HPDE6-E6E7 (cell line): ENCODE measurements at regions not wholly inside any gene's neighbourhood (a gene's known extent, or its start where the extent isn't known, plus 50 kb on each side); places are given as distances from the start of the nearest gene placed in this dataset.

ENCODE experiments used
- DNase-seq: peaks from one replicate; pipeline ENCODE4 v3.0.0; 2011; ENCODE audit warnings: missing footprints; ENCODE audit errors: extremely low spot score

- no peak for DNase-seq
These were observed 1329.8 kb downstream of the DSC3 start for GRCh38 chr18:29712785-29713184.

DNA sequence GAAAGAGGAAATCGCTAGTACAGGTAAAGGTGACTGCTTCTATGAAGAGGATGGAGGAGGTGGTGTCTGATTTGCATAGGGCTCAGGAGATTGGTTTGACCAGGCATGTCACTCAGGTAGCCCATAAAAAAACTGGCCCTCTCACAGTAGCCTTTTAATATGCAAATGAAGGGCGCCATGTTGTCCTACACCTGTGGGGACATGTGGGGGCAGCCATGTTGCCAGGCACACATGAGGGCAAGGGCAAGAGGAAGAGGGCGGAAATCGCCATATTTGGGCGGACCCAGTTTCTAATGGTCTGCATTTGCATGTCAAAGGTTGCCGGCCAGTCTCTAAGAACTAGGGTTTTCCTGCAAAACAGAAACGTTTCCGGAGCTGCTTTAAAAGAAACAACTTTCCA, 1330.6 kb downstream of the DSC3 start:
- no peak for DNase-seq

- DNase-seq = no peak
These were observed 1349.2 kb downstream of the DSC3 start for GRCh38 chr18:29693334-29693733.

GRCh38 chr18:29681578-29681977, 1361.0 kb downstream of the DSC3 start:
- DNase-seq = no peak

DNA sequence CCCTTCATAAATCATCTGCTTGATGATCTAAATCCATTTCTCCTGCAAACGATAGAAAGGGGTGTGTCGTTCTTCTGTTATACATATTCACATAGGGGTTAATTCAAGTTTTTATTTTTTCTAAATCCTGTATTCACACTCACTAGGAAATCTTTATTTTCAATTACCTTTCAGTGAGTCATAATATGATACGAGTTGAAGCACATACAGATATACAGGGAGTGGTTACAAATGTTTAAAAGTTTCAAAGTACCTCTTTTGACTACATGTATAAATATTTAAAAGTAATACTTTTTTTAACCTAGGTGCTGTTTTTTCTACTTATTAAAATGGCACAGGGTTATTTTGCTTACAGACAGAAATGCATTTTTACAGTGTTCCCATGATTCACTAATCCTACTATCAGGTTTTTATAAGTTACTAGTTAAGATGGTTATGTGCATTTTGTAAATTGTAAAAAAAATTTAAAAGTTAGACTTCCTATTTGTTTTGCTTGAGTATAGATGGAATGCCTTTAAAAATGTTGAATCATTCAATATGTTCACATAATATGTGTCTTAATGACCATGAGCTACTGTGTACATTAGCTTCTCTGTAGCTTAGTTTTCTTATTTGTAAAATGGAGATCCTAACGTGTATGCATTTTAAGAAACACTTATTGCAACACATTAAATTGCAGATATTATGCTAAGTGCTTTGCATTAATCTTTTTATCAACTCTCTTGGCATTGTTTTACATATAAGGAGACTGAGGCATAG, 1378.1 kb downstream of the DSC3 start:
- DNase-seq = no peak

- no peak for DNase-seq
These were observed 1380.6 kb downstream of the DSC3 start for GRCh38 chr18:29661924-29662323.

- no peak for DNase-seq
These were observed 1381.8 kb downstream of the DSC3 start for GRCh38 chr18:29660777-29661176.

DNA sequence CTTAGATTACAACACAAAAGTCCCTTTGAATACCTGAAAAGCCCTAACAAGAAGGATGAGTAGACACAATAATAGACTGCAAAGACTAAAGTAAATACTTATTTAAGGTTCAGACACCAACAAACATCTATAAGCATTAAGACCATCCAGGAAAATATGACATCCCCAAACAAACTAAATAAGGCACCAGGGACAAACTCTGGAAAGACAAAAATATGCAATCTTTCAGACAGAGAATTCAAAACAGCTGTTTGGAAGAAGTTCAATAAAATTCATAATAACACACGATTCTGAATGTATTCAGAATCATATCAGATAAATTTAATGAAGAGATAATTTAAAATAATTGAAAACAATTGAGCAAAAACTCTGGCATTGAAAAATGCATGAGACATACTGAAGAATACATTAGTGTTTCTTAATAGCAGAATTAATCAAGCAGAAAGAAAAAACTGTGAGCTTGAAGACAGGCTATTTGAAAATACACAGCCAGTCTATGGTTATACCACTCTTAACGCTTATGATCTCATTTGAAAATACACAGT, 1388.8 kb downstream of the DSC3 start:
- DNase-seq = no peak

DNA sequence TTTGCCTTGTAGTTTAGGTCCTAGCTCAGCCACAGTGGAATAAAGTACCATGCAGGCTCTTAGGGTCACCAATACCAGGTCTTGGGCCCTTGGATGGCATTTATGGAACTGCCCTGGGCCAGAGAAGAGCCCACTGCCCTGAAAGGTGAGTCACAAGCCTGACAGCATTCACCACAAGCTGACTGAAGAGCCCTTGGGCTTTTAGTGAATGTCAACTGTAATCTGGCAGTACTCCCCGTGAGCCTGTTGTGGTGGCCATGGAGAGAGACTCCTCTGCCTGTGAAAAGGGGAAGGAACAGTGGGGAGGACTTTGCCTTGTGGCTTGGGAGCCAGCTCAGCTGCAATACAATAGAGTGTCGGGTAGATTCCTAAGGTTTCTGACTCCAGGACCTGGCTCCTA, 1389.7 kb downstream of the DSC3 start:
- no peak for DNase-seq

- peak; percentile 6 for DNase-seq
These were observed 1391.3 kb downstream of the DSC3 start for GRCh38 chr18:29651122-29651680.

- no peak for DNase-seq
These were observed 1393.7 kb downstream of the DSC3 start for GRCh38 chr18:29648891-29649290.

- DNase-seq = no peak
These were observed 1394.8 kb downstream of the DSC3 start for GRCh38 chr18:29647700-29648099.

GRCh38 chr18:29644276-29644675, 1398.3 kb downstream of the DSC3 start:
- no peak for DNase-seq

GRCh38 chr18:29629493-29630036, 1413.0 kb downstream of the DSC3 start:
- DNase-seq = no peak

DNA sequence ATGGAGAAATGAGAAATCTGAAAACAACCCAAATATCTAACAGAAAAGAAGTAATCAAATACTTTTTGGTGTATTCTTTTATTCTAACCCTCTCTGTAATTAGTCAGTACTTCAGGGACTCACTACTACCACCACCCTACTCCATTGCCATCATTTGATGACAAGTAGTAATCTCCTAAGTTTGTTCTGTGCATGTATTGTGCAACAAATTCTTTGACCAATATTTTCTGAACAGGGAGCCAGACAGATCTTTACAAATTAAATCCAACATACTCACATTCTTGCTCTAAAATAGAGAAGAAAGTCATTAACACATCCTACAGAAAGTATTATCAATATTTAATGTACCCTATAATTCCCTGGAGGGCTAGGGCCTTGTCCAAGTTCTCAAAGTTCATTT, 1416.4 kb downstream of the DSC3 start:
- DNase-seq = no peak

DNA sequence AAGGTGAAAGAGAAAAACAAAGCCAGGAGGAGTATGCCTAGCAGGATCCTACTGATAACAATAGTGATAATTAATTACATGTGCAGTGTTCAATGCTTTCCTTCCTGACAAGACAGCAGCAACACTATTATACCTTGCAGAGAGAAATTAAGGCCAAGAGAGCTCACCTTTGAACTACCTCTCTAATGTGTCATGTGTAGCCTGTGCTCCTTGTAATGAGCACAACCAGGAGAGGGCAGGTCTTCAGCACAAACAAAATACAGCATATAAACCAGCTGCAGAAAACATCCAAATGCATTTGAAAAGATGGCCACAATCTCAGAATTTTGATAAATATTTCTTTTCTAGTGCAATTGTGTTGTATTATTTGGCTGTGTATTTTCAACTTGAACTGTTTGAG, 1425.7 kb downstream of the DSC3 start:
- no peak for DNase-seq

DNA sequence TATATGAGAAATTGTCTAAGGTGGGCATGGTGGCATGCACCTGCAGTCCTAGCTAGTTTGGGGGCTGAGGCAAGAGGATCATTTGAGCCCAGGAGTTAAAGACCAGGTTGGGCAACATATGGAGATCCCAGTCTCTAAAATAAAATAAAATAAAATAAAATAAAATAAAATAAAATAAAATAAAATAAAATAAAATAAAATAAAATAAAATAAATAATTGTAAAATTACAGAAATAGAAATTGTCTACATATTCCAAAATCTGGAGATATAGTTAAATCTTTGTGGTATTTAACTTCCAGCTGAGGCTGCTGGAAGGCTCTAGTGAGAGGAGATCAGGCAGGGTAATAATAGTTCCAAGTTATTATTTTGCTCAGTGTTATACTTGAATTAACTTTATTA, 1432.1 kb upstream of the CDH2 start:
- DNase-seq = no peak

GRCh38 chr18:29605365-29605764, 1428.4 kb upstream of the CDH2 start:
- no peak for DNase-seq

- DNase-seq = no peak
These were observed 1420.0 kb upstream of the CDH2 start for GRCh38 chr18:29596959-29597358.

- no peak for DNase-seq
These were observed 1417.6 kb upstream of the CDH2 start for GRCh38 chr18:29594493-29594892.

DNA sequence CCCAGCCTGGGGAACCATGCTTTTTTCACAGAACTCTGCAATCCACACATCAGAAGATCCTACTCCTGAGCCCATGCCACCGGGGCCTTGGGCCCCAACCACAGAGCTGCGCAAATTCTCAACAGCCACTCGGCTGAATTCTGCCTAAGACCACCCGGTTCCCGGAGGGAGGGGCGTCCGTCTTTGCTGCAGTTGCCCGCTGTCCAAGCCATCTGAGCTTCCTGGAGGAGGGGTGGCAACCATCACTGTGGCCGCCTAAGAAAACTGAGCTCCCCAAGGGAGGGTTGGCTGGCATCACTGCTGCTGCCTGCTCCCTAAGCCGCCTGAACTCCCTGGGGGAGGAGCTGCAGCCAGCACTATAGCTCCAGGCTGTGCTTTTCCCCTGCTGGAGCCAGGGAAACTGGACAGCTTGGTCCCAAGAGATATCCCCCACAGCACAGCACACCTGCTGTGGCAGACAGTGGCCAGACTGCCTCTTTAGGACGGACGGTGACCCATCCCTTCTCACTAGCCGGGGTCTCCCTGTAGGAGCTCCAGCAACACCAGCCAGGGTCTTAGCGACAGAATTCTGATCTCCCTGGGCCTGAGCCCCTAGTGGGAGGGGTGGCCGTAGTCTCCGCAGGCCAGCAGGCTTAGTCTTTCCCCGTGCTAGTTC, 1411.6 kb upstream of the CDH2 start:
- no peak for DNase-seq

GRCh38 chr18:29586210-29586609, 1409.3 kb upstream of the CDH2 start:
- DNase-seq = no peak

DNA sequence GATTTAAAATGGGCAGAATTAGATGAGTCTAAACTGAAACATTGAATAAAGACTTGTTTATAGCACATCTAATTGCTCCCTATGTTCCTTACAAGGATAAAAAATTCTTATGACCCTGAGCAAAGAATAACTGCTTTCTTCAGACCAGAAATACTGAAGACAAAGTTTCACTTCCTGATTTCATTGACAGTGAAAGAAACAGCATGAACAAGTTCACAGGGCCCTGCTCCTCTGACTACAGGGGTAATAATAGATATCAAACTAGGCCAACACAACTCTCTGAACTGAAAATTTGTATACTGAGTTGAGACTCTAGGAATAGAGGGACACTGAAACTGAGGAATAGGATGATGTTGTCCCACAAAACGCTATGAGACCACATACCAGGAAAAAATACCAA, 1383.3 kb upstream of the CDH2 start:
- no peak for DNase-seq
